ENCODE measurements at regions not wholly inside any gene's neighbourhood (a gene's known extent, or its start where the extent isn't known, plus 50 kb on each side); places are given as distances from the start of the nearest gene placed in this dataset.

DNA sequence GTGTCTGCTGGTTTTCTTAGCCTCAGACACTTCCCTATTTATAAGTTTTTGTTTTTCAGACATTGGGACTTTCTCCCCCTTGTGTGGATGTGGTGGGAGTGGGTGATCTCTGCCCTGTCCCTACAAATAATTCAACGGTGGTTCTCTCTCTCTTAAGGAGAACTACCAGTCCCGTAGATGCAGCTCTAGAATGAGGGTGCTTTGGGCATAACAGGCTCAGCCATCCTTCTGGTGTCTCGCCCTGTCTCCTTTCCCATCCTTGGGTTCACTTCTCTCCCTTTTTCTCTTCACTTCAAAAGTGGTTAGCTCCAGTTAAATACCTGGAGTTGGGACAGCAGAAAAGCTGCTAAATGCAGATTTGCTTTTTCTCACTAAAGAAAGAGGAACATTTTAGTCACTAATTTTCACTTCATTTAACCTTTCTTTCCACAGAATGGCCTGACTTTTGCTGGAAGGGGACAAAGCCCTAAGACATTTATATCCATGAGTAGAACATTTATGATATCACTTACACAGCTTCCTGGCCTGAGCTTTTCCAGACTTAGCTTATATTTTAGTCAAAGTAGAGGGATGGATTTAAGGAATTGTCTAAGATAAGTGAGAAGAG is 121.2 kb upstream of the CXCR4 start:
- Mint-ChIP-seq H3K4me1 (peaks cover 69 to 93% (median 82%) of the 10 kb centered on the region in 3 donors), H3K27me3 (no peaks in the 10 kb centered on the region)

DNA sequence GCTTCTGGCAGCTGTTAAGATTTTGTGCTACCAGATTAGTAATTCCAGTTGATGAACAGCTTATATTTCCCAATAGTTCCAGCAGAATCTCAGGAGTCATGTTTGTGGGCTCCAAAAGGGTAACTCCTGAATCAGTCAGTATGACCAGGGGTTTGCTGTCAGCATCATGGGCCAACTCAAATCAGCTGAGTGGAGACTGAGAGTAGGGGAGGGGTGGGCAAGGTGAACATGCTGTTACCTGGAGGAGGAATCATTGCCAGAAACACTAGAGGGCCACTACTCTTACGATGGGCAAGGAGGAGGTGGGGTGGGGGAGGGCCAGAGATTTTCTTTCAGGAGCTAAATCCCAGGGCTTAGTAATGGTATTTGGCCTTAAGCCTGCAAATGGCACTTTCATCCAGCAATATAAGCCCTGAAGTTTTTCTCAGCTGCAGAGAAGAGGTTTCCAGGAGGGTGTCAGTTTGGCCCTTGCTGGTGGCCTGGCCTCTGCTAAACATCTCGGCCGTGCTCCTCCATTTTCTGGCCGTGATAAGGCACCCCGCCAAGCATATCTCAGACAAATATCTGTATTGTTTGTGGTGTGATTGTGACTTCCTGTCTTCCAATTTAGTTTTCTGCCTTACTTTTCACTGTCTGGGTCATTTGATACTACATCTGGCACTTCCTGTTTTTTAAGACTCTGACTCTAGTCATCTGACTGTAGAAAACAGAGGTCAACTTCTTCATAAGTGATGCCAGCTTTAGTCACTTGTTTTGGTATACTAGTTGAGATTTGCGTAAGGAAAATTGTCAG is 120.5 kb upstream of the CXCR4 start:
- peak overlapping the region; percentile 0 to 91 (median 74) for H3K4me3 Mint-ChIP-seq
- H3K27me3 Mint-ChIP-seq, result no peaks in the 10 kb centered on the region
- H3K4me1 Mint-ChIP-seq, result peaks cover 66 to 90% (median 78%) of the 10 kb centered on the region in 3 donors
- peak; percentile 89 for DNase-seq
- H3K27ac Mint-ChIP-seq, result peak overlapping the region; percentile 98 to 100 (median 99)
- peak; percentile 72 to 80 for ATAC-seq (ENCODE audit: low read depth in 2 of 2)
- no peaks in the 10 kb centered on the region for H3K9me3 Mint-ChIP-seq
- H3K36me3 Mint-ChIP-seq, result no peaks in the 10 kb centered on the region

More for the DNA sequence above, 121.2 kb upstream of the CXCR4 start:
- H3K36me3 Mint-ChIP-seq, result no peaks in the 10 kb centered on the region
- H3K4me3 Mint-ChIP-seq, result peak overlapping the region; percentile 23 to 91 (median 74)
- no peaks in the 10 kb centered on the region for H3K9me3 Mint-ChIP-seq
- ATAC-seq (ENCODE audit: low read depth in 2 of 2) (peak in 1 of 2 donors; percentile 72), DNase-seq (no peak)
- peak overlapping the region; percentile 98 to 100 (median 99) for H3K27ac Mint-ChIP-seq

DNA sequence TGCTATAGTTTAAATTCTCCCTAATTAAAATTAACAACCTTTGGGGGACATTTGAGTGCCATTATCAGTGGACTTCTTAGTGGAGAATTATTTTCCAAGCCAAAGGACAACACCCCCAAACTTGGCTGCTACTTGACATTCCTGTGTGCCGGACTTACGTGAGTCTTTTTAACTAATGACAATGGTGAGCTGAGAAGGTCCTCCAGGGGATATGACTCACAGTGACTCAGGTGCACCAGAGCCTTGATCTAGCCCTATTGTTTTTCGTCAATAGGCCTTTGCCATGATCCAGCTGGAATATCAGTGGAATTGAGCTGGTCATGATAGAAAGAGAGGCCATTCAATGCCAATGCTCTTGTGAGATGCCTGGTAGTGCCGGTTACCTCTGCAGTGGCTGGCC is 118.1 kb upstream of the CXCR4 start:
- Mint-ChIP-seq H3K9me3 (no peaks in the 10 kb centered on the region), H3K4me1 (peaks cover 66 to 88% (median 74%) of the 10 kb centered on the region in 3 donors), H3K27me3 (no peaks in the 10 kb centered on the region), H3K36me3 (no peaks in the 10 kb centered on the region), H3K27ac (peak overlapping the region; percentile 18 to 100 (median 99)), H3K4me3 (no peak overlapping the region)
- DNase-seq, result no peak
- no peak for ATAC-seq (ENCODE audit: low read depth in 2 of 2)

DNA sequence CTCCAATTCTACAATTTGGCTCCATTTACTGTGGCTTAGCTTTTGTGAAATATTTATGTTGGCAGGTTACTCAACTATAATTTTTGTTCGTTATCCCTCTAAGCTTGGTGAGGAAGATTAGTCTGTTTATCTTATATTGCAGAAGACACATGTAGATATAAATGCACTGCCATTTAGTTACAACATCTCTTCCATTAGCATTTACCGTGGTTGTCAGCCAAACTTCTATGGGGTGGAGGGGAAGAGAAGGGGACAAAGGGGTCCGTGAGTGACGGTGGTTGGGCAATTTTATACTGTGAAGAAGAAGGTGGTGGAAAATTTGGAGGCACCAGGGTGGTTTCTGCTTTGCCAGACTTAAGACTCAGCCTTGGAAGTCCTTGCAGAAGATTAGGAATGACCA is 117.6 kb upstream of the CXCR4 start:
- DNase-seq, result no peak

DNA sequence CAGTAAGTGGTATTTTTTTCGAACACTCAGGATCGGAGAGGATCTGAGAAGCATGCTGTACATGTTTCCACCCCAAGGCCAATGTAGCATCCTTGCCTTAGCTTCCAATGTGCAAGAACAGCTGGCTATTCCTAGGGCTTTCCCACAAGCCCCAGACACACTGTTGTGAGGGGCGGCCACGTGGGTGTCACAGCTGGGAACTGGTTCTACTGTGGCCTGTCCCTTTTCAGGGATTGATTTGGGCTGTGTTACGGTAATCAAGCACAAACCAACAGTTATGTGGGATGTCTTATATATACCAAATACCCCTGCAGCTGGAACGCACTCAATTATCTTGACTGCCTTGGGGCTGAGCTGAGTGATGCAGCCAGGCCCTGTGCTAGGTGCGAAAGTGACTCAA is 116.3 kb upstream of the CXCR4 start:
- no peak overlapping the region for H3K4me3 Mint-ChIP-seq
- H3K27me3 Mint-ChIP-seq, result no peaks in the 10 kb centered on the region
- no peaks in the 10 kb centered on the region for H3K36me3 Mint-ChIP-seq
- no peaks in the 10 kb centered on the region for H3K9me3 Mint-ChIP-seq
- no peak for ATAC-seq (ENCODE audit: low read depth in 2 of 2)
- H3K27ac Mint-ChIP-seq, result peak overlapping the region in 4 of 6 donors; percentile 56 to 98 (median 84)
- no peak for DNase-seq
- peaks cover 64 to 80% (median 66%) of the 10 kb centered on the region in 3 donors for H3K4me1 Mint-ChIP-seq

More for the DNA sequence above, 117.6 kb upstream of the CXCR4 start:
- Mint-ChIP-seq H3K9me3 (no peaks in the 10 kb centered on the region), H3K4me1 (peaks cover 68 to 88% (median 74%) of the 10 kb centered on the region in 3 donors), H3K36me3 (no peaks in the 10 kb centered on the region), H3K27me3 (no peaks in the 10 kb centered on the region), H3K4me3 (peak overlapping the region in 1 of 8 donors; percentile 53), H3K27ac (peak overlapping the region; percentile 33 to 99 (median 78))
- ATAC-seq (ENCODE audit: low read depth in 2 of 2), result no peak

DNA sequence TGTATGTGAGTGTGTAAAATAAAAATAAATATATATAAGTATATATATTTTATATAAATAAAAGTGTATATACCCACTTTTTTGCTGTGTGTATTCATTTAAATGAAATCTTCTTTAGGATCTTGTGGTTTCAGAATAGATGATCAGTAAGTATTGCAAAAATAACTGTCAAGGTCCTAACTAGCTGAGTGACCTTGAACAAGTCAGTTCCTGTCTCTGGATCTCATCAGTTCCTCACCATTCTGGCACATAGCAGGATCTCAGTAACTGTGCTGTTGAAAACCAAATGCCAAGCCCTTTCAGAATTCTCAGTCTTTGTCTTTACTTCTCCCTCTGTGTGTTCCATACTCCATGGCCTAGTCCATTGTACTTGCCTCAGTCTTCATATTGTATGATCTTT is 115.3 kb upstream of the CXCR4 start:
- Mint-ChIP-seq H3K4me1 (peaks cover 59 to 72% (median 59%) of the 10 kb centered on the region in 3 donors), H3K27ac (peak overlapping the region; percentile 18 to 98 (median 88)), H3K27me3 (no peaks in the 10 kb centered on the region), H3K4me3 (peak overlapping the region in 3 of 8 donors; percentile 29 to 55 (median 50)), H3K9me3 (peaks cover 0 to 5% (median 3%) of the 10 kb centered on the region in 7 donors), H3K36me3 (peaks cover 0 to 6% of the 10 kb centered on the region in 2 donors)
- ATAC-seq (ENCODE audit: low read depth in 2 of 2) (no peak), DNase-seq (no peak)

DNA sequence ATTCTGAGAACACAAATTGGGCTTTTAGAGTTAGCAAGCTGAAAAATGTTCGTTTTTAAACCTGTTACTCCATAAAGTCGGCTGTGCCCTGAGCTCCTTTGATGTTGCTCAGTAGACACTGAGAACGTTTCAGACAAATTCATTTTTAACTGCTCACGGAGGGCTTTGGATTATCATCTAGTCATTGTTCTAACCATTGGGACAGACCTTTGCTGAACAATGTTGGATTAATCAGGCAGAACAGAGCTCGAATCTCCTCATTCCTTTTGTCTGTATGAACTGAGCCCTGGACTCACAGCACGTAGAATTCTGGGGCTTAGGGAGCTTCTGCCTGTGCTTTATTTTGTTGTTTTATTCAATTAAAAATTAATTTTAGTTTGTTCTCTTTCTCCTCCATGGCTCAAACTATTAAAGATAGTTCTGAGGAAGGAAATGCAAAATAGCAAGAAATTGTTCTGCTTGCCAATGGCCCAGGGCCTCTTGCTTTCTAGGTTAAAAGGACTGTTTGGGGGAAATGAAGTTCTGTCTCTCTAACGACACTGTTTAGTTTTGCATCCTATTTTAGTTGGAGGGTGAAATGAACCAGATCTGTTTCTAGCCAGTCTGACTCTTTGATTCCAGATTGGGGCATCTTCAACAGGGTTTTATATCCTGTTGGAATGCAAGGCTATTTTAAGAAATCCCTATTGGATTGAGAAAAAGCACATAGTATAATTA is 114.7 kb upstream of the CXCR4 start:
- peaks cover 0 to 5% (median 3%) of the 10 kb centered on the region in 7 donors for H3K9me3 Mint-ChIP-seq
- H3K27ac Mint-ChIP-seq, result peak overlapping the region; percentile 46 to 98 (median 88)
- DNase-seq, result peak; percentile 45
- H3K27me3 Mint-ChIP-seq, result no peaks in the 10 kb centered on the region
- peaks cover 0 to 12% of the 10 kb centered on the region in 2 donors for H3K36me3 Mint-ChIP-seq
- peaks cover 52 to 72% (median 60%) of the 10 kb centered on the region in 3 donors for H3K4me1 Mint-ChIP-seq
- H3K4me3 Mint-ChIP-seq, result peak overlapping the region in 5 of 8 donors; percentile 50 to 69 (median 55)
- peak; percentile 77 to 87 for ATAC-seq (ENCODE audit: low read depth in 2 of 2)

DNA sequence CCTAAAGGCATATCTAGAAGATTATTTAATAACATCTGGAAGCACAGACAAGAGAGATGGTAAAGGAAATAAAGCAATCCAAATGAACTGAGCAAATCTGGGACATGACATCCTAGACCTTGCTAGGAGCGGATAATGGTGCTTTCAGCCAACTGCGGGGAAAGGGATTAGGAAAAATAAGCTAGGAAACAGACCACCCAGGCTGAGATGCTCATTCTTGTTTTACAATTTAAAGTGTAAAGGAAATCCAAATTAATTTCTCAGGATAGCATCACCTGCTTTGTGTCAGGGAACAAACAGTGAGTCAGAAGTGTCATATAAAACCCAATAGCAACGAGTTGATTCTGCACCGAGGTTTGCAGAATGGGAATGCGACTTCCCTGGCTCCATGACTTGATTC is 112.5 kb upstream of the CXCR4 start:
- peak overlapping the region in 1 of 8 donors; percentile 72 for H3K4me3 Mint-ChIP-seq
- no peaks in the 10 kb centered on the region for H3K27me3 Mint-ChIP-seq
- no peak for ATAC-seq (ENCODE audit: low read depth in 2 of 2)
- peaks cover 0 to 5% (median 3%) of the 10 kb centered on the region in 7 donors for H3K9me3 Mint-ChIP-seq
- no peak for DNase-seq
- peaks cover 0 to 12% of the 10 kb centered on the region in 2 donors for H3K36me3 Mint-ChIP-seq
- peak overlapping the region in 5 of 6 donors; percentile 46 to 98 (median 70) for H3K27ac Mint-ChIP-seq
- peaks cover 53 to 74% (median 58%) of the 10 kb centered on the region in 3 donors for H3K4me1 Mint-ChIP-seq

DNA sequence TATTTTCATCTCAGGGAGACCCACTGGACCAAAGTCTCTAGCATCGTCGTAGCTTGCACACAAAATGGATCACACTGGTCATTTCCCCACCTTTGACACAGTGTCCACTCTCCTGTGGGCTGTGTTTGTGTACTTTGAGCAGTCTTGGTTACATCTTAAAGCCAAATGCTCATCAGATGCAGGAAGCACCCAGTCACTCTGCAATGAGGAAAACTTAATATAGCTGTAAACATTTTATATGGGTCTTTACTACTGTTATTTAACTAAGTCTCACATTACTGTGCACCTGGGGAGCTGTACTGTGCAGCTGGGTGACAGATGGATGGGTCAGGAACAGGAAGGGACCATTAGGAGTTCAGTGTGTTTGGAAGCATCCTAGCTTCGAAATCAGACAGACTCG is 109.0 kb upstream of the CXCR4 start:
- Mint-ChIP-seq H3K4me3 (peak overlapping the region in 1 of 8 donors; percentile 73), H3K36me3 (peaks cover 0 to 12% of the 10 kb centered on the region in 2 donors), H3K27me3 (no peaks in the 10 kb centered on the region), H3K9me3 (peaks cover 0 to 5% (median 3%) of the 10 kb centered on the region in 7 donors), H3K4me1 (peaks cover 40 to 75% (median 42%) of the 10 kb centered on the region in 3 donors), H3K27ac (peak overlapping the region; percentile 98 to 99 (median 99))
- ATAC-seq (ENCODE audit: low read depth in 2 of 2) (no peak), DNase-seq (no peak)

DNA sequence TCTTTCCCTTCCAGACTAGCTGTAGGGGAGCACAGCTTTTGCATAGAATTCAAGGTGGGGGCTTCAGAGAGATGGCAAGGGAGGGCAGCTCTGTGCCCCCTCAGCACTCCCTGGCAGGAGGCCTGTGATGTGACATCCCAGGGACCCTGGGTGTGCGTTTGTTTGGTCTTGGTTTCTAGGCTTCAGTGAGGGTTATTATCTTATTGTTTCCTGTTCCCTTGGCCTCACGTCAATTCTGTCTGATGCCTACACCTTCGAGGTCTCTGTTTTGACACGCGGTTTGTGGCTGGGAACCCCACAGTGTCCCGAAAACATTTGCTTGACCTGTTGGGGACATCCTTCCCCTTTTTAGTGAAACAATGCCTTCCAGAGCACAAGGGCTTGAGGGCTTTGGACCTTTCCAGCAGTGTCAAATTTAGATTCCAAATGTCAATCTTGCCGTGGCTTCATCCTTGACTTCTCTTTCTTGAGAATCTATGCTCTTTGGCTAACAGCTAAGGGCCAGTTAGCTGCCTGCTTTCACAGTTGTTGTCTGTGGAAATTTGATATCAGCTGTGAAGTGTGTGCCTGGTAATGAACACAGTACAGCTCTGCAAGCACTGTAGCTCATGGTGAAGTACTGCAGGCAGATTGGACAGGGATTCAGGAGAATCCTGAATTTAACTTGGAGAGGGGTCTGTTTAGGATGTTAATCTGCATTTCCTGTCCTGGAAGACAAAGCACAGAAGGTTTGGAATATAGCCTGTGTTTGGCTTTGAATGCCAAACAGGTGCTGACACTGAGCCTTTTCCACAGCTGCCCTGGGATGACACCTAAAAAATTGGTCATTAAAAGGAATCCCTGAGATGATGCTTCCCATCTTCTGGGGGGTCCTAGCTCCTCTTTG is 108.2 kb upstream of the CXCR4 start:
- ATAC-seq (ENCODE audit: low read depth in 2 of 2), result peak; percentile 86 to 90
- peak overlapping the region; percentile 98 to 99 (median 99) for H3K27ac Mint-ChIP-seq
- H3K4me1 Mint-ChIP-seq, result peaks cover 38 to 75% (median 40%) of the 10 kb centered on the region in 3 donors
- H3K27me3 Mint-ChIP-seq, result no peaks in the 10 kb centered on the region
- peak overlapping the region; percentile 8 to 84 (median 58) for H3K4me3 Mint-ChIP-seq
- DNase-seq, result peak; percentile 91
- peaks cover 0 to 12% of the 10 kb centered on the region in 2 donors for H3K36me3 Mint-ChIP-seq
- H3K9me3 Mint-ChIP-seq, result peaks cover 0 to 5% (median 3%) of the 10 kb centered on the region in 7 donors

DNA sequence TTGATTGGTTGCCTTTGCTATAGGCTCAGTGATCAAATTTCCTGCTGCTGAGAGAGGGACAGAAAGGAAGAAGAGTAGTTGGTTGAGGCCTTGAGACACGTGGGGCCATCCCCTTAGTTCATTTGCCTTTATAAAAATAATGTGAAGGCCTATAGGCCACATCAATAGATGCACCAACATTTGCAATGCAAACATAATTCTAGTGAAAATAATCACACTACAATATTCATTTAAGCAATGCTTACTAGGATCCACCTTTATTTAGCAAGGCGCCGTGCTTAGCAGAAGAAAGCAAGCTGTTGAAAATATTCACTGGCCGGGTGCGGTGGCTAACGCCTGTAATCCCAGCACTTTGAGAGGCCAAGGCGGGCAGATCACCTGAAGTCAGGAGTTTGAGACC is 105.3 kb upstream of the CXCR4 start:
- Mint-ChIP-seq H3K27ac (peak overlapping the region in 3 of 6 donors; percentile 49 to 98 (median 88)), H3K4me1 (peaks cover 48 to 90% (median 50%) of the 10 kb centered on the region in 3 donors), H3K9me3 (no peaks in the 10 kb centered on the region)

DNA sequence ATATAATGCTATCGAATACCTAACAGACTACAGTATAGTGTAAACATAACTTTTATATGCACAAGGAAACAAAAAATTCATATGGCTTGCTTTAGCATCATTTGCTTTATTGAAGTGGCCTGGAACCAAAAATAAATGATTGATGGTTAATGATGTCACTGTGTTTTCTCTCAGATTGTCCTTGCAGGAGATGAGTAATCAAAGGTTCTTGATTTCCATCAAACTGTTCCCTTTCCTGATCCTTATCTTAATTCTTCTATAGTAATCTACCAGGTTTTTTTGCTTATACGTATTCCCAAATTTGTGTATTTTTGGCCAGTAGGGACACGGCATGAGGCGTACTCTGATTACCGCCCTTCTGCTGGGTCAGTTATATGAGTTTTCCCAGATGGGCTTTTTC is 104.9 kb upstream of the CXCR4 start:
- H3K9me3 Mint-ChIP-seq, result no peaks in the 10 kb centered on the region
- H3K27me3 Mint-ChIP-seq, result no peaks in the 10 kb centered on the region
- H3K27ac Mint-ChIP-seq, result peak overlapping the region in 4 of 6 donors; percentile 33 to 98 (median 68)
- DNase-seq (no peak), ATAC-seq (ENCODE audit: low read depth in 2 of 2) (no peak)
- H3K4me1 Mint-ChIP-seq, result peaks cover 50 to 90% (median 52%) of the 10 kb centered on the region in 3 donors
- peaks cover 0 to 1% of the 10 kb centered on the region in 2 donors for H3K36me3 Mint-ChIP-seq
- H3K4me3 Mint-ChIP-seq, result peak overlapping the region in 1 of 8 donors; percentile 54

More for the DNA sequence above, 105.3 kb upstream of the CXCR4 start:
- ATAC-seq (ENCODE audit: low read depth in 2 of 2) (no peak), DNase-seq (no peak)
- peak overlapping the region in 1 of 8 donors; percentile 54 for H3K4me3 Mint-ChIP-seq
- H3K27me3 Mint-ChIP-seq, result no peaks in the 10 kb centered on the region
- H3K36me3 Mint-ChIP-seq, result peaks cover 0 to 6% of the 10 kb centered on the region in 2 donors

All from naive B cell (primary cell).